Anterior cingulate cortex (tissue), 58 donors: ENCODE measurements at regions not wholly inside any gene's neighbourhood (a gene's known extent, or its start where the extent isn't known, plus 50 kb on each side); places are given as distances from the start of the nearest gene placed in this dataset.

Experiments
- DNase-seq, 58 donors: peaks; one replicate each; lab custom pipeline; 2025; lab: John Stamatoyannopoulos, UW

GRCh38 chr15:23514484-23514883, 51.0 kb upstream of the MKRN3 start:
- no peak for DNase-seq

GRCh38 chr15:23506762-23507161, 58.7 kb upstream of the MKRN3 start:
- DNase-seq: no peak

GRCh38 chr15:23503980-23504379, 56.9 kb upstream of the GOLGA6L2 start:
- no peak for DNase-seq

- no peak for DNase-seq
Measured at GRCh38 chr15:23503576-23503975, 56.5 kb upstream of the GOLGA6L2 start.

GRCh38 chr15:23497710-23498111, 50.7 kb upstream of the GOLGA6L2 start:
- DNase-seq: peak in 6 of 58 donors; percentile 1 to 13 (median 7)
